GM18499 (cell line): ENCODE measurements at regions not wholly inside any gene's neighbourhood (a gene's known extent, or its start where the extent isn't known, plus 50 kb on each side); places are given as distances from the start of the nearest gene placed in this dataset.

Source experiments
- ATAC-seq: cut with Tn5 transposase; IDR thresholded peaks from one replicate; pipeline ENCODE4 v1.9.1; 2021; ENCODE audit warnings: moderate number of reproducible peaks; ENCODE audit not compliant: insufficient read depth, unreplicated experiment

GRCh38 chr20:24789877-24790276 lies 159.2 kb upstream of the CST7 start:
- no peak for ATAC-seq

- ATAC-seq, result no peak
Observed at GRCh38 chr20:24790746-24791283, 158.3 kb upstream of the CST7 start.

- ATAC-seq, result no peak
Observed at GRCh38 chr20:24791953-24792352, 157.1 kb upstream of the CST7 start.

- no peak for ATAC-seq
Observed at GRCh38 chr20:24792641-24793495, 156.2 kb upstream of the CST7 start.

GRCh38 chr20:24795436-24795835 lies 153.6 kb upstream of the CST7 start:
- ATAC-seq, result no peak

- ATAC-seq, result no peak
Observed at GRCh38 chr20:24796236-24796635, 152.8 kb upstream of the CST7 start.

- no peak for ATAC-seq
Observed at GRCh38 chr20:24797113-24797512, 152.0 kb upstream of the CST7 start.

- no peak for ATAC-seq
Observed at GRCh38 chr20:24797745-24798655, 151.1 kb upstream of the CST7 start.

GRCh38 chr20:24798930-24799705 lies 150.0 kb upstream of the CST7 start:
- ATAC-seq, result no peak

GRCh38 chr20:24799971-24800580 lies 149.0 kb upstream of the CST7 start:
- ATAC-seq, result no peak

GRCh38 chr20:24802286-24802820 lies 146.7 kb upstream of the CST7 start:
- no peak for ATAC-seq

GRCh38 chr20:24804481-24805206 lies 144.4 kb upstream of the CST7 start:
- no peak for ATAC-seq

- ATAC-seq, result no peak
Observed at GRCh38 chr20:24805456-24806238, 143.4 kb upstream of the CST7 start.

- no peak for ATAC-seq
Observed at GRCh38 chr20:24806705-24807676, 142.1 kb upstream of the CST7 start.

- no peak for ATAC-seq
Observed at GRCh38 chr20:24808616-24809015, 140.5 kb upstream of the CST7 start.

- no peak for ATAC-seq
Observed at GRCh38 chr20:24809606-24810005, 139.5 kb upstream of the CST7 start.
